IPS DF 19.7 (cell line): ENCODE measurements at regions not wholly inside any gene's neighbourhood (a gene's known extent, or its start where the extent isn't known, plus 50 kb on each side); places are given as distances from the start of the nearest gene placed in this dataset.

Experiments
- DNase-seq: peaks from one replicate; pipeline ENCODE4 v3.0.0-alpha.2; 2013; ENCODE audit warnings: low read depth, low spot score

DNA sequence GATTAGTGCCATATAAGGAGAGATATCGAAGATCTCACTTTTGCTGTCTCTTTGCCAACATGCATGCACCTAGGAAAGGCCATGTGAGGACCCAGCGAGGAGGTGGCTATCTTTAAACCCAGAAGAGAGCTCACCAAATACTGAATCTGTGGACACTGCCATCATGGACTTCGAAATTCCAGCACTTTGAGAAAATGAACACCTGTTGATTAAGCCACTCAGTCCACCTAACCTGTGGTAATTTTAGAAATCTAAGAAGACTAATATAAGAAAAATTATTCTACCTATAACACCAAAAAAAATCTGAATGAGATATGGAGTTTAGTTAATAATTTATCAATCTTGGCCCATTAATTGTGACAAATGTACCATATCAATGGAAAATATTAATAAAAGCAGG, 193.6 kb upstream of the CARD18 start:
- DNase-seq = no peak

DNA sequence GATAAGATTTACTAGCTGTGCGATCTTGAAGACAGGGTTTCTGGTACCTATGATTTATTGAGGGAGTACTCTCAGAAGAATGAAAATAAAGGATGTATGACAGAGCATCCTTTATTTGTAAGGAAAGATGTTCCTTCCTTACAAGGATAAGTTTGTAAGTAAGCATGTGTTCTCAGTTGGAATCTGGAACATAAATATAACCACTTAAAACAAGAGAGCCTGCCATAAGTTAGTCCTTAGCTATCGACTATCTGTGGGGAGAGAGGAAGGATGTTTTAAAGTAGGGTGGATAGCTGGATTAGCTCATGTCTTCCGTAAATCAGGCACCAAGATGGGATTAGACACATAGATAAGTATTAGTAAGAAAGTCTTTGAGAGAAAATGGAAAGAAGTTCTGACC, 192.6 kb upstream of the CARD18 start:
- no peak for DNase-seq

GRCh38 chr11:105328061-105328460, 188.5 kb upstream of the CARD18 start:
- DNase-seq = no peak

- DNase-seq = no peak
Observed at GRCh38 chr11:105324156-105324555, 184.6 kb upstream of the CARD18 start.

GRCh38 chr11:105321696-105322095, 182.1 kb upstream of the CARD18 start:
- no peak for DNase-seq

DNA sequence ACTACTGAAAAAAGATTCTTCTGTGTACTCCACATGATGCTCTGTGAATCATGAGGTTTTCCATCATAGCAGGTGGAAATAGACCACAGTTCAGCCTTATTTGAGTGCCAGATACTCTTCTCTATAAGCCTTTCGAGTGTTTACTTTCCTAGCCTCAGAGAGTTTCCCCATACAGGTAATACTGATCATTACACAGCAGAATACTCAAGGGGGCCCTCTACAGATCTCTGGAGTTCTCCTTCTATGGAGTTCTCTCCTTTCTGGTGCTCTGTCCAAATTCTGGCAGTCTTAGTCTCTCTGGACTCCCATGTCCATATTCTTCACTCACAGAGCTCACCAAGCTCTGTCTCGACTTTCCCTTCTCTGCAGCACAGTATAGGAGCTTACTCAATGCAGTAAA, 175.7 kb upstream of the CARD18 start:
- DNase-seq = peak; percentile 3

DNA sequence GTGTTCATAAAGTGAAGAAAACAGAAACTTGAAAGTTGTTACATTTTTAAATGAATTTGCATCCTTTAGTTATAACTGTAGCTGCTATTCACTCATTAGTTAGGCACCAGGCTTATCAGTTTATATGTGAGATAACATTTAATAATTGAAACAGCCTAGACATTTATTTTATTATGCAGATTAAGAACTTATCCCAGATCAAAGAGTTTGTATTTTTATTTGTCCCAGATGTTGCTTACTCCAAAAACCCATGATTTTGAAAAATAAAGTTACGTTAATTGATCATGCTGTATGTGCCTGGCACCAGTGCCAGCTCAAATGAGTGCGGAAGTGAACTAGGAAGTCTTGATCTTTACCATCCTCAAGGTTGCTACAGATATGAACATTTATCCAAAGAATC, 172.7 kb upstream of the CARD18 start:
- no peak for DNase-seq

- no peak for DNase-seq
Observed at GRCh38 chr11:105298630-105299029, 159.1 kb upstream of the CARD18 start.

DNA sequence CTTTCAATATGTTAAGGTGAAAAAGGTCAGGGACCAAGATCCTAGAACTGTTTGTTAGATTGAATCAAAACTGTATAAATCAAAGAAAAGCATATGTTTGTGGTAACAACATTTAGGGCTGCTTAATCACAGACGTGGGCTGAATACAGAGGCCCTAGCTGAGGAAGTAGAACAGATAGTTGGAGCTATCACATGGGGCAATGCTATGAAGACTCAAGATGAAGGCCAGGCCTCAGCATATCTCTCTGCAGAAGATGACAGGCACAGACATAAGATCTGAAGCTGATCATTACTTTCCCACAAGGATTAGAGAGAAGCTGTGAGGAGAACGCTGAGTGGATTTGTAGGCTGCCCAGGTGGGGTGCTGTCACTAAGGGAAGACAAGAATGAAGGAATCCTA, 158.6 kb upstream of the CARD18 start:
- DNase-seq = no peak

GRCh38 chr11:105297463-105297862, 157.9 kb upstream of the CARD18 start:
- no peak for DNase-seq

DNA sequence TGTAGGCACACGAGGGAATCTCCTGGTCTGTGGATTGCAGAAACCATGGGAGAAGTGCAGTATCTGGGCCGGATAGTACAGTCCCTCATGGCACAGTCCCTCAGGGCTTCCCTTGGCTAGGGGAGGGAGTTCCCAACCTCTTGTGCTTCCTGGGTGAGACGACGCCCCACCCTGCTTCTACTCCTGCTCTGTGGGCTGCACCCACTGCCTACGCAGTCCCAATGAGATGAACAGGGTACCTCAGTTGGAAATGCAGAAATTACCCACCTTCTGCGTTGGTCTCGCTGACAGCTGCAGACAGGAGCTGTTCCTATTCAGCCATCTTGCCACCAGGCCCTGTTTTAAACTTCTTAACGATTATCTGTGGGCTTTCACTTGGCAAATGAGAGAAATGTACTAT, 157.2 kb upstream of the CARD18 start:
- DNase-seq = no peak

DNA sequence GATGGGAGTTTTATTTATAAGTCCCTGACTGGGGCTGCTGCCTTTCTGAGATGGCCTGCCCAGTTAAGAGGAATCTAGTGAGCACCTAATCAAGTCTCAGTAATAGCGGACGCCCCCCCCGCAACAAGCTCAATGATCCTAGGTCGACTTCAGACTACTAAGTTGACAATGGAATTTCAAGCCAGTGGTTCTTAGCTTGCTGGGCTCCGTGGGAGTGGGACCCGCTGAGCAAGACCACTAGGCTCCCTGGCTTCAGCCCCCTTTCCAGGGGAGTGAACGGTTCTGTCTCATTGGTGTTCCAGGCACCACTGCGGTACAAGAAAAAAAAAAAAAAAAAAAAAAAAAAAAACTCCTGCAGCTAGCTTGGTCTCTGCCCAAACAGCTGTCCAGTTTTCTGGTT, 156.8 kb upstream of the CARD18 start:
- no peak for DNase-seq

- no peak for DNase-seq
Observed at GRCh38 chr11:105282658-105283057, 143.1 kb upstream of the CARD18 start.

DNA sequence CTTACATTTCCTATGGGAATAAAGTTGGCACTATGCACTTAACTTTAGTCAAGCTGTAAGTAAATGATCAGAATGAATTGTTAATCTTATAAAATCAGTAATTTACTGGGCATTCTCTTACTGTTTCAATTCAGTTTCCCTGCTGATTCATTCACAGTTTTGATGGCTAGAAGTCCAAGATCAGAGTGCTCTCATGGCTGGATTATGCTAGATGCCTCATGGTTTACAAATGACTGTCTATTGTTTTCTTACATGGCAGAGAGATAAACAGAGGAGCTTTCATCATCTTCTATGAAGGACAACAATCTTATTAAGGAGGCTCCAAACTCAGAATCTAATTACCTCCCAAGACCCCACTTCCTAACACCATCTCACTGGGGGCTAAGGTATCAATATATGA, 135.1 kb upstream of the CARD18 start:
- no peak for DNase-seq

- DNase-seq = no peak
Observed at GRCh38 chr11:105273660-105274280, 134.2 kb upstream of the CARD18 start.

GRCh38 chr11:105269862-105270261, 130.3 kb upstream of the CARD18 start:
- no peak for DNase-seq

DNA sequence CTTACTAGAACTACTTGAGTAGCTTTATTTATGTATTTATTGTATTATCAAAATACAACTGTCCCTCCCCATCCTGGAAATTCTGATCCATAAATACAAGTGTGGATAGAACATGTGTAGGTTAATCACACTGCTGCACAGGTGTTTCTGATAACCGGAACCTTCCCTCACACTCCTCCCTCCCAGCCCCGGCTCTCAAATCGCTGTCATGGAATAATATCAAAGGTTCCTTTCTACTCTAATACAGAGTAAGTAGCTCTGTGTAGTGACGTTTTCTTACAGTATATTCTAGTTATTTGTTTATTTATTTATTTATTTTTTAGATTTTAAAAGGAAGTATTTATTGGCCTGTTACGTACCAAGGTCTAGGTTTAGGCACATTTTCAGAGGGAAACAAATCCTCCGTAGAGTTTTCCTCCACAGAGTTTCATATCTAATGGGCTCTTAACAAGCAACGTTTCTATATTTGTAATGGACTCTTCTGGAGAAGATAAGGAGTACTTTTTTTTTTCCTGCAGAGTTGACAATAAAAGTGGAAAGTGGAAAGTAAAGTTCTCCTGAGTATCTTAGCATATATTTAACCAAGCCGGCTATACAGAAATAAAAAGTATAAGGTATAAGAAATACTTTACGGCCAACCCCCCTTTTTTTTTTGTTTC, 129.0 kb upstream of the CARD18 start:
- no peak for DNase-seq

DNA sequence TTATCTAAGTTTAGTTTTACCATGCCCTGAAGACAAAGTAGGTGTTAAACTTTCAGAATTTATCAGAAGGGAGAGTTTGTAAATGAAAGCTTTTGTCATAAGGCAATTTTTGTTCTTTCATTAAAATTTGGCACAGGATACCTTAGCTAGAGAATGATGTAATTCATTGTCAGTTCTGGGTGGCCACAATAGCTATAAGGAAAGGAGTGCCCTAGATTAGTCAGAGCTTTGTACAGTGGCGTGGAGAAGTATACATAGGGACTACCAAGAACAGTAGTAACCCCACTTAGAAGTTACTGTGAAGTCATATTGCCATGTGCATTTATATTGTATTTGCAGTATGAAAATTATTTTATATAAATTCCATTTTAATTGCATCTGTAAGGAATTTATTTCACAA, 126.3 kb upstream of the CARD18 start:
- DNase-seq = no peak

GRCh38 chr11:105260976-105261375, 121.4 kb upstream of the CARD18 start:
- DNase-seq = no peak

DNA sequence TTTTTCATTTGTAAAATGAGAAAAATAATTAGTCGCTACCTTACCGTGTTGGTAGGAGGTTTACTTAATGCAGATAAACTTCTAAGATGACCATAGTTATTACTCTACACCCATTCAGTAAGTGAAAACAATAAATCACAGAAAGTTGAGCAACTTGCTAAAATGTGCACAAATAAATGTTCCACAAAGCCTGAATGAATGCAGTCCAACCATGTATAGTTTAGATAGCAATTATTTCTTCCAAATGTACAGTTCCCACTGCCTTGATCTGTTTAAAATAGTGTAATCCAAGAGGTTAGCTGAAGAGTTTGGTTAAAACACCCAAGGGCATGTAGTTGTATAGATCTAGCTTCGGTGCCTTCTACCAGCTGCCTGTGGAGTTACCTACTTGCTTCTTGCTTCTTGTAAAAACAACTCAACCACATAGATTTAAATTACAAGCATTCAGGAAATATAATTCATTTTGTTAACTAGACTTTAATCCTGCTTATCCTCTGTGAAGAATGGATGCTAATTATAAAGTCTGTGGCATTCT, 106.3 kb upstream of the CARD18 start:
- no peak for DNase-seq

DNA sequence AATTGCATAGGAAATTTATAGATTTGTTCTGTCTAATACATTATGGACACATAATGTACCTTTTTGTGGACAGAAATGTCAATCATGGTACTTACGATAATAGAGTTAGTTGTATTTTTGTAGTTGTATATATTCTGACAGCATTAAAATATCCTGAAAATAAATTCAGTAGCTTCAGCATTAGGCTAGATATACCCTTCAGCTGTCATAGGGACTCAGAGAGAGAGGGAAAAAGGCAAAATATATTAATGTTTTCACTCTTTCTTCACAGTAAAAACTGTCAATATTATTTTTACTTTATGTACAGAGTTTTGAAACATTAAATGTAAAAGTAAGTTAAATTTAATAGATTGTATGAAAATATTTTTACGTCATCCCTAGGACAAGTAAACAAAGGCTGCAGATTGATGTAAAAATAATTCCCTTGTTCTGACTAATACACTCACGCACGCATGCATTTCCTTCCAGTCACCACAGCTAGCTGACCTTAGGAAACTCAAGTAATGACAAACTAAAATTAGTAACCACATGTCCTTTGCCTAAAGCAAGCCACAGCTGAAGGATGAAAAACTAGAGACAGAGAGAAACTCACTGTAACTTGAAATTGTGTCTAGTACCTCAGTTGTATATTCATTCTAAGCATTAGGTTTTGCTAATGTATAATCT, 104.7 kb upstream of the CARD18 start:
- no peak for DNase-seq

DNA sequence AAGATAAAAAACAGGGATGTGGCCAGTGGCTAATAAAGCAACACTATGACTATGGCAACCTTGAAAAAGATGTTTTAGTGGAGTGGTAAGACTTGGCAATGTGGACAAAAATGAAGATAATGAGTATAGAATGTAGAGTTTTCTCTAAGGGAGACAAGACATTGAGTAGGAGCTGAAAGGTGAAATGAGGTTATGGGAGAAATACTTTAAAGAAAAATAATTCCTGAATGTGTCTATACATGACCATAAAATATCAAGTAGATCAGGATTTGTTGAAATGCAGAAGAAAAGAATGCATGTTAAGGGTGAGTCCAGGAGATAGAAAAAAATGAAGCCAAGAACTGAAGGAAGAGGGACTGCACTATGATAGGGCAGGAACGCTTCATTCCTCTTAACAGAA, 101.6 kb upstream of the CARD18 start:
- no peak for DNase-seq

GRCh38 chr11:105236664-105237063, 97.1 kb upstream of the CARD18 start:
- no peak for DNase-seq
